ENCODE measurements at regions not wholly inside any gene's neighbourhood (a gene's known extent, or its start where the extent isn't known, plus 50 kb on each side); places are given as distances from the start of the nearest gene placed in this dataset.

DNA sequence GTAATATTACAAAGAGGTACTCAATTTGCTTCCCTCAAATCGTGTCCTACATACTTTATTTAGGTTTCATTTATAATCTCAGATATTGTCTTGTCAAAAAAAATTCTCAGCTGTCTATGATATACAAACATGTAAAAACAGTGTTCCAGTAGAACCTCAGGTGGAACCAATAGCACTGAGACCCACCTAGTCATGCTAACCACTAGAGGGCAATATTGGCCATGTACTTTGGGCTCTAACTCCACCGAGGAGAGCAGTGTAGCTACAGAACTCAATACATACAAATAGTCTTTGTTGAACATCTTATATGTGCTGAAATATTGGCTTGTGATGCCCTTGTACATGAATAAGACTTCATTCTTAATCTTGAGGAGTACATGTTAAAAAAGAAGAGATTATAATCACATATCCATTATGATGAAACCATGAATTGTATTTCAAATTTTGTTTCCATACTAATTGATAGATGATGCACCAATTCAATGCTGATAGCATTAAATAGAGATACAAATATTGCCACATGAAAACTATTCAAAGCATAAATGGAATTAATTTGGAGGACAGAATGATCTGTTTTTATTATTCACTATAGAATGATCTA lies 71.2 kb upstream of the CNTLN start:
- H4K20me1 ChIP-seq, result no peaks in the 10 kb centered on the region
- no peaks in the 10 kb centered on the region for H3K9me3 ChIP-seq
- H3K9ac ChIP-seq, result no peak overlapping the region
- no peak overlapping the region for H3K27ac ChIP-seq
- no peak overlapping the region for H3K4me3 ChIP-seq
- no peak for TF ChIP-seq Cebpa-rat (IDR thresholded peaks at IDR 0.05)
- H3K27me3 ChIP-seq, result no peaks in the 10 kb centered on the region
- no peaks in the 10 kb centered on the region for H3K4me1 ChIP-seq
- no peaks in the 10 kb centered on the region for H3K36me3 ChIP-seq
- no peak overlapping the region for H3K4me2 ChIP-seq

GRCh38 chr9:17062497-17062896 lies 72.3 kb upstream of the CNTLN start:
- H3K9me3 ChIP-seq, result no peaks in the 10 kb centered on the region
- no peaks in the 10 kb centered on the region for H3K27me3 ChIP-seq
- H3K9ac ChIP-seq, result no peak overlapping the region
- H3K4me3 ChIP-seq, result no peak overlapping the region
- H4K20me1 ChIP-seq, result no peaks in the 10 kb centered on the region
- no peak overlapping the region for H3K27ac ChIP-seq
- no peaks in the 10 kb centered on the region for H3K36me3 ChIP-seq
- H3K4me1 ChIP-seq, result no peaks in the 10 kb centered on the region
- no peak overlapping the region for H3K4me2 ChIP-seq
- TF ChIP-seq Cebpa-rat (IDR thresholded peaks at IDR 0.05), result no peak

- H3K27me3 ChIP-seq, result no peaks in the 10 kb centered on the region
- no peak overlapping the region for H3K9ac ChIP-seq
- H4K20me1 ChIP-seq, result no peaks in the 10 kb centered on the region
- no peak overlapping the region for H3K4me2 ChIP-seq
- no peak overlapping the region for H3K4me3 ChIP-seq
- H3K9me3 ChIP-seq, result no peaks in the 10 kb centered on the region
- H3K27ac ChIP-seq, result no peak overlapping the region
- no peak for TF ChIP-seq Cebpa-rat (IDR thresholded peaks at IDR 0.05)
- no peaks in the 10 kb centered on the region for H3K36me3 ChIP-seq
- H3K4me1 ChIP-seq, result no peaks in the 10 kb centered on the region
Measured at GRCh38 chr9:17060450-17060849, 74.4 kb upstream of the CNTLN start.

GRCh38 chr9:17059465-17059864 lies 75.4 kb upstream of the CNTLN start:
- Histone ChIP-seq H3K36me3 (no peaks in the 10 kb centered on the region), H4K20me1 (no peaks in the 10 kb centered on the region), H3K4me2 (no peak overlapping the region), H3K9ac (no peak overlapping the region), H3K9me3 (no peaks in the 10 kb centered on the region), H3K4me1 (no peaks in the 10 kb centered on the region), H3K4me3 (no peak overlapping the region), H3K27me3 (no peaks in the 10 kb centered on the region), H3K27ac (no peak overlapping the region)
- no peak for TF ChIP-seq Cebpa-rat (IDR thresholded peaks at IDR 0.05)

- no peaks in the 10 kb centered on the region for H3K36me3 ChIP-seq
- no peak for TF ChIP-seq Cebpa-rat (IDR thresholded peaks at IDR 0.05)
- no peaks in the 10 kb centered on the region for H3K9me3 ChIP-seq
Measured at GRCh38 chr9:17057729-17058128, 77.1 kb upstream of the CNTLN start.

GRCh38 chr9:17052626-17053025 lies 82.2 kb upstream of the CNTLN start:
- Histone ChIP-seq H3K4me2 (no peak overlapping the region), H4K20me1 (no peaks in the 10 kb centered on the region), H3K4me3 (no peak overlapping the region), H3K9me3 (no peaks in the 10 kb centered on the region), H3K4me1 (no peaks in the 10 kb centered on the region), H3K27me3 (no peaks in the 10 kb centered on the region), H3K9ac (no peak overlapping the region), H3K36me3 (no peaks in the 10 kb centered on the region), H3K27ac (no peak overlapping the region)
- TF ChIP-seq Cebpa-rat (IDR thresholded peaks at IDR 0.05), result no peak

More at GRCh38 chr9:17057729-17058128, 77.1 kb upstream of the CNTLN start:
- H3K27me3 ChIP-seq, result no peaks in the 10 kb centered on the region
- H3K27ac ChIP-seq, result no peak overlapping the region
- H4K20me1 ChIP-seq, result no peaks in the 10 kb centered on the region
- H3K4me2 ChIP-seq, result no peak overlapping the region
- H3K4me3 ChIP-seq, result no peak overlapping the region
- no peaks in the 10 kb centered on the region for H3K4me1 ChIP-seq
- no peak overlapping the region for H3K9ac ChIP-seq

- H3K9ac ChIP-seq, result no peak overlapping the region
- no peak overlapping the region for H3K4me3 ChIP-seq
- no peak overlapping the region for H3K4me2 ChIP-seq
- H3K27me3 ChIP-seq, result no peaks in the 10 kb centered on the region
- peaks cover 6% of the 10 kb centered on the region; the same call in 1 of the 2 replicates for H3K9me3 ChIP-seq
- no peak for TF ChIP-seq Cebpa-rat (IDR thresholded peaks at IDR 0.05)
- H3K36me3 ChIP-seq, result no peaks in the 10 kb centered on the region
- no peaks in the 10 kb centered on the region for H3K4me1 ChIP-seq
- H4K20me1 ChIP-seq, result no peaks in the 10 kb centered on the region
- H3K27ac ChIP-seq, result no peak overlapping the region
Measured at GRCh38 chr9:17045381-17045940, 89.4 kb upstream of the CNTLN start.

GRCh38 chr9:17031546-17031945 lies 103.3 kb upstream of the CNTLN start:
- H3K4me1 ChIP-seq, result no peaks in the 10 kb centered on the region
- no peak overlapping the region for H3K4me2 ChIP-seq
- H3K9ac ChIP-seq, result no peak overlapping the region
- H3K36me3 ChIP-seq, result no peaks in the 10 kb centered on the region
- no peak overlapping the region for H3K4me3 ChIP-seq
- H3K27ac ChIP-seq, result no peak overlapping the region
- no peak for TF ChIP-seq Cebpa-rat (IDR thresholded peaks at IDR 0.05)
- H3K27me3 ChIP-seq, result no peaks in the 10 kb centered on the region
- no peaks in the 10 kb centered on the region for H4K20me1 ChIP-seq
- H3K9me3 ChIP-seq, result peaks cover 7% of the 10 kb centered on the region; the same call in 1 of the 2 replicates

DNA sequence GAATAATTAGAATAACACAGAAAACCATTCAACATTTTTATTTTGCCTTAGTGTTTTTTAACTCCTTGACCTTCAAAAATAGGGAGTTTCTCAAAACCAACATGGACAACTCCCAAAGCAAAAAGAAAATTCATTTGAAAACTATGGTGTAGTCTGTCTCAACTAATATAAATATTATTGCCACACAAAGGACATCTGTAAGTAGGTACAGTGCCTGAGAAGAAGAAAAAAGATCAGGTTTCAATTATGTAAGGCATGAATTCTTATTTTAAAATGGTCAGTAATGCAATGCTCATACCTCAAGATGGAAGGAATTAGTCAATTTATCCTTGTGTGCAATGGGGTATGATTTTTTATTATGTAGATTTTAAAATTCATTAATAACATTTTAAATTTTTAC lies 109.6 kb upstream of the CNTLN start:
- peaks cover 22% of the 10 kb centered on the region for H3K9me3 ChIP-seq
- no peaks in the 10 kb centered on the region for H3K4me1 ChIP-seq
- H3K27ac ChIP-seq, result no peak overlapping the region
- H3K4me3 ChIP-seq, result no peak overlapping the region
- H3K9ac ChIP-seq, result no peak overlapping the region
- no peaks in the 10 kb centered on the region for H3K27me3 ChIP-seq
- no peaks in the 10 kb centered on the region for H3K36me3 ChIP-seq
- H3K4me2 ChIP-seq, result no peak overlapping the region
- no peak for TF ChIP-seq Cebpa-rat (IDR thresholded peaks at IDR 0.05)
- H4K20me1 ChIP-seq, result no peaks in the 10 kb centered on the region

GRCh38 chr9:17024129-17024528 lies 110.7 kb upstream of the CNTLN start:
- Histone ChIP-seq H3K9me3 (peaks cover 15% of the 10 kb centered on the region), H3K4me2 (no peak overlapping the region), H3K36me3 (no peaks in the 10 kb centered on the region), H3K27ac (no peak overlapping the region), H3K27me3 (no peaks in the 10 kb centered on the region), H4K20me1 (no peaks in the 10 kb centered on the region), H3K4me1 (no peaks in the 10 kb centered on the region), H3K9ac (no peak overlapping the region), H3K4me3 (no peak overlapping the region)
- no peak for TF ChIP-seq Cebpa-rat (IDR thresholded peaks at IDR 0.05)
